Endodermal cell (in vitro differentiated cells): ENCODE measurements at regions not wholly inside any gene's neighbourhood (a gene's known extent, or its start where the extent isn't known, plus 50 kb on each side); places are given as distances from the start of the nearest gene placed in this dataset.

Experiments
- DNase-seq: peaks from one replicate; pipeline ENCODE4 v3.0.0-alpha.2; 2017
- H3K27ac ChIP-seq: 2 replicates; pipeline ENCODE4 v1.5.1; 2013; ENCODE audit warnings: mild to moderate bottlenecking, low read depth, low read length, moderate library complexity
- H3K27me3 ChIP-seq: 2 replicates; pipeline ENCODE4 v1.6.1; 2013; ENCODE audit warnings: mild to moderate bottlenecking, low read length, moderate library complexity; ENCODE audit not compliant: insufficient read depth, control insufficient read depth, poor library complexity, severe bottlenecking
- H3K36me3 ChIP-seq: 2 replicates; pipeline ENCODE4 v1.7.0; 2013; ENCODE audit warnings: mild to moderate bottlenecking, low read length, moderate library complexity; ENCODE audit not compliant: control insufficient read depth, insufficient read depth
- H3K4me1 ChIP-seq: one replicate; pipeline ENCODE4 v1.7.0; 2013; ENCODE audit warnings: low read length; ENCODE audit not compliant: control insufficient read depth, insufficient read depth
- H3K4me3 ChIP-seq: 2 replicates; pipeline ENCODE4 v1.5.1; 2013; ENCODE audit warnings: mild to moderate bottlenecking, low read length, moderate library complexity
- H3K9ac ChIP-seq: 2 replicates; pipeline ENCODE4 v1.6.1; 2013; ENCODE audit warnings: mild to moderate bottlenecking, low read length, moderate library complexity; ENCODE audit not compliant: poor library complexity, severe bottlenecking; ENCODE audit errors: extremely low read depth
- H3K9me3 ChIP-seq: 2 replicates; pipeline ENCODE4 v1.6.1; 2013; ENCODE audit warnings: mild to moderate bottlenecking, low read length, moderate library complexity; ENCODE audit not compliant: control insufficient read depth
- H3K27ac Mint-ChIP-seq: 2 replicates; pipeline ENCODE4 v1.8.0; 2020; ENCODE audit warnings: mixed read lengths
- H3K27me3 Mint-ChIP-seq: 2 replicates; pipeline ENCODE4 v1.8.0; 2021; ENCODE audit warnings: mild to moderate bottlenecking, mixed read lengths; ENCODE audit not compliant: insufficient read depth
- H3K36me3 Mint-ChIP-seq: 2 replicates; pipeline ENCODE4 v1.8.0; 2020; ENCODE audit warnings: low read depth, mixed read lengths
- H3K4me1 Mint-ChIP-seq: 2 replicates; pipeline ENCODE4 v1.8.0; 2020; ENCODE audit warnings: mixed read lengths
- H3K4me3 Mint-ChIP-seq: 2 replicates; pipeline ENCODE4 v1.8.0; 2020; ENCODE audit warnings: mild to moderate bottlenecking, moderate library complexity, mixed read lengths
- H3K9me3 Mint-ChIP-seq: 2 replicates; pipeline ENCODE4 v1.8.0; 2020; ENCODE audit warnings: mild to moderate bottlenecking, mixed read lengths
- WGBS, 2 experiments: methylation state at CpG; one replicate each; pipeline versions ENCODE4 v1.1.5 to v1.1.7; 2013; ENCODE audit warnings: missing lambda C conversion rate in 2 of 2, mixed read lengths in 1 of 2; ENCODE audit not compliant: insufficient coverage in 1 of 2, insufficient read length in 1 of 2; 5-methylcytosine and 5-hydroxymethylcytosine counted together
- TF ChIP-seq, protein P1 (sequence below): fragments of 200-600 bp; sonication (generic); conservative IDR thresholded peaks from 2 replicates; pipeline ENCODE4 v1.5.0; 2021; ENCODE audit warnings: antibody characterized with exemption, mild to moderate bottlenecking

DNA sequence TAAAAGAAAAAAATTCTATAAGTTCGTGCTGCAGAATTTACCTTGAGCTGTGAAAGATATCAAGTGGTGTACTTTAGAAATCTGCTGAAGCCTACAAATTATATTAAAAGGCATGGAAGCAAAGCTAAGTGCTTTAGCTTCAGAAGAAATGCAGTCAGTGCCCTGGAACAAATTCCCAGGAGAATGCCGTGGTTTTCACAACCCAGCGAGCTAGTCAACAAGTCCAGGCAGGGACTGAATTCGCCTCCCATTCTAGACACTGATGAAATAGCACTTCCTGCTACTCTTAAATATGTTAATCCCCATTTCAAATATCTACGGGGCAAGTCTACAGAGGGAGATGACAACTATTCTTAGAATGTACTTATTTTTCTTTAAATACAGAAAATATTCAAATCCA lies 326.4 kb upstream of the IGF1R start:
- H3K27ac ChIP-seq, result no peak overlapping the region
- WGBS, 2 experiments, result 83% methylated on average over 2 to 5 of the region's 5 CpGs
- DNase-seq, result no peak
- Mint-ChIP-seq H3K4me1 (peaks cover 4% of the 10 kb centered on the region), H3K27ac (no peak overlapping the region), H3K9me3 (peaks cover 42% of the 10 kb centered on the region), H3K36me3 (peaks cover 5% of the 10 kb centered on the region), H3K27me3 (no peaks in the 10 kb centered on the region), H3K4me3 (no peak overlapping the region)
- H3K9me3 ChIP-seq, result peaks cover 14% of the 10 kb centered on the region
- no peak overlapping the region for H3K9ac ChIP-seq
- H3K4me3 ChIP-seq, result no peak overlapping the region
- H3K27me3 ChIP-seq, result no peaks in the 10 kb centered on the region
- no peaks in the 10 kb centered on the region for H3K36me3 ChIP-seq
- H3K4me1 ChIP-seq, result no peaks in the 10 kb centered on the region
- TF ChIP-seq, protein P1, sequence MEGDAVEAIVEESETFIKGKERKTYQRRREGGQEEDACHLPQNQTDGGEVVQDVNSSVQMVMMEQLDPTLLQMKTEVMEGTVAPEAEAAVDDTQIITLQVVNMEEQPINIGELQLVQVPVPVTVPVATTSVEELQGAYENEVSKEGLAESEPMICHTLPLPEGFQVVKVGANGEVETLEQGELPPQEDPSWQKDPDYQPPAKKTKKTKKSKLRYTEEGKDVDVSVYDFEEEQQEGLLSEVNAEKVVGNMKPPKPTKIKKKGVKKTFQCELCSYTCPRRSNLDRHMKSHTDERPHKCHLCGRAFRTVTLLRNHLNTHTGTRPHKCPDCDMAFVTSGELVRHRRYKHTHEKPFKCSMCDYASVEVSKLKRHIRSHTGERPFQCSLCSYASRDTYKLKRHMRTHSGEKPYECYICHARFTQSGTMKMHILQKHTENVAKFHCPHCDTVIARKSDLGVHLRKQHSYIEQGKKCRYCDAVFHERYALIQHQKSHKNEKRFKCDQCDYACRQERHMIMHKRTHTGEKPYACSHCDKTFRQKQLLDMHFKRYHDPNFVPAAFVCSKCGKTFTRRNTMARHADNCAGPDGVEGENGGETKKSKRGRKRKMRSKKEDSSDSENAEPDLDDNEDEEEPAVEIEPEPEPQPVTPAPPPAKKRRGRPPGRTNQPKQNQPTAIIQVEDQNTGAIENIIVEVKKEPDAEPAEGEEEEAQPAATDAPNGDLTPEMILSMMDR, result no peak

DNA sequence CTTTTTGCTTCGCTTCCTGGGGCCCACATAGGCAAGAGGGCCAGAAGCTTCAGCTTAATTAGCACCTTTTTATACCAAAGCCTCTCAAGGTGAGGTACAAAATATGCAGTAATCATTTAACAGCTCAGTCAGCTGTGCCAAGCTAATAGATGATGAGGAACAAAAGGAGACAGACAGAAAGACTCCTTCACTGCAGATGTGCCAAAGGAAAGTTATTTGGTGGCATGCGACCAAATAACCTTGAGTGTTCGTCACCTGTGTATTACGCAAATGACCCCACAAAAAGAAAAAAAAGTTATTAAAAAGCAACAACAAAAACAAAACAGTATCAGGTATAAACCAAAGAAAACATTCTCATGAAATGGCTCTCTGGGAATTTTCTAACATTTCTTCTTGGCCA lies 325.8 kb upstream of the IGF1R start:
- Histone ChIP-seq H3K27me3 (no peaks in the 10 kb centered on the region), H3K9me3 (peaks cover 14% of the 10 kb centered on the region), H3K9ac (no peak overlapping the region), H3K36me3 (no peaks in the 10 kb centered on the region), H3K4me1 (no peaks in the 10 kb centered on the region), H3K4me3 (no peak overlapping the region), H3K27ac (no peak overlapping the region)
- Mint-ChIP-seq H3K27ac (no peak overlapping the region), H3K27me3 (no peaks in the 10 kb centered on the region), H3K36me3 (peaks cover 5% of the 10 kb centered on the region), H3K9me3 (peaks cover 46% of the 10 kb centered on the region), H3K4me3 (no peak overlapping the region), H3K4me1 (peaks cover 4% of the 10 kb centered on the region)
- TF ChIP-seq, protein P1, result no peak
- WGBS, 2 experiments, result 93 to 100% methylated on average over 2 to 4 of the region's 4 CpGs
- no peak for DNase-seq

DNA sequence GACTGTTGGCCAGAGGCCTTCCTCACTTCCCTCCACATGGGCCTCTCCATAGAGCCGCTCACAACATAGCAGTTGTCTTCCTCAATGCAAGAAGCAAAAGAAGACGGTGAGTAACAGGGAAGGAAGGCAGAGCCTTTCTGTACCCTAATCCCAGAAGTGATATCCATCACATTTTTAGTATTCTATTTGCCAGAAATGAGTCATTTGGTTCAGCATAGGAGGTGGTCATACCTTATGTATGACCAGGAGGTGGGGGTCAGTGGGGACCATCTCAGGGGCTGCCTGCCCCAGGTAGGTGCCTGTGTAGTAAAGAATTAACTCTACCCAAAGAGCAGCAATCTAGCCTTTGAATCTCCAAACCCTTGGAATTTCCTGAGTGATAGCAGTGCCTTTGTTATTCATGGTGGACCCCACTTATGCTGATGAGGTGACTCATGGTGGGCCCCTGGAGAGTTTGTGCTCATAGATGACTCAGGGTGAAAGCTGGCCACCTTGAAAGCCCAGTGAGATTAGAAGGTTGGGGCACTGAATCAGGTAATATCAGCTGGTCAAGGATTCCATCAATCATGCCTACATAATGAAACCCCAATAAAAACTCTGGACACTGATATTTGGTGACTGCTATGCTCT lies 323.9 kb upstream of the IGF1R start:
- H3K9ac ChIP-seq, result no peak overlapping the region
- H3K27ac ChIP-seq, result no peak overlapping the region
- 46% methylated on average over 2 of the region's 2 CpGs; no CpG with 5 or more reads in 1 of the 2 experiments for WGBS, 2 experiments
- H3K27ac Mint-ChIP-seq, result no peak overlapping the region
- TF ChIP-seq, protein P1, result no peak
- H3K4me3 ChIP-seq, result no peak overlapping the region
- H3K36me3 ChIP-seq, result no peaks in the 10 kb centered on the region
- peak; percentile 58 for DNase-seq
- H3K9me3 Mint-ChIP-seq, result peaks cover 40% of the 10 kb centered on the region
- peaks cover 9% of the 10 kb centered on the region for H3K9me3 ChIP-seq
- peaks cover 4% of the 10 kb centered on the region for H3K4me1 Mint-ChIP-seq
- no peaks in the 10 kb centered on the region for H3K27me3 Mint-ChIP-seq
- H3K27me3 ChIP-seq, result no peaks in the 10 kb centered on the region
- no peaks in the 10 kb centered on the region for H3K36me3 Mint-ChIP-seq
- no peaks in the 10 kb centered on the region for H3K4me1 ChIP-seq
- H3K4me3 Mint-ChIP-seq, result no peak overlapping the region
